ENCODE measurements at regions not wholly inside any gene's neighbourhood (a gene's known extent, or its start where the extent isn't known, plus 50 kb on each side); places are given as distances from the start of the nearest gene placed in this dataset.
"Not testable (repeated sequence)": the region's sequence is repeated elsewhere in the genome, so short reads cannot be mapped to it uniquely, and the experiment has no call there.

GRCh38 chr4:65265526-65265925 is 404.8 kb downstream of the EPHA5 start:
- no peak overlapping the region for H3K27ac ChIP-seq (ENCODE audit: low read length)
- no peak overlapping the region for H3K4me3 ChIP-seq (ENCODE audit: low read length)
- H3K36me3 ChIP-seq (ENCODE audit: control insufficient read depth, low read depth, low read length), result no peaks in the 10 kb centered on the region
- no peaks in the 10 kb centered on the region for H3K4me1 ChIP-seq (ENCODE audit: control insufficient read depth, low read depth, low read length)
- no peak overlapping the region for H3K9ac ChIP-seq (ENCODE audit: low read length)
- no peaks in the 10 kb centered on the region for H3K9me3 ChIP-seq (ENCODE audit: control insufficient read depth, low read depth, low read length)
- no peaks in the 10 kb centered on the region for H3K27me3 ChIP-seq (ENCODE audit: control insufficient read depth, insufficient read depth, low read length)

- no peaks in the 10 kb centered on the region for H3K9me3 ChIP-seq (ENCODE audit: control insufficient read depth, low read depth, low read length)
- H3K27ac ChIP-seq (ENCODE audit: low read length), result no peak overlapping the region
- H3K36me3 ChIP-seq (ENCODE audit: control insufficient read depth, low read depth, low read length), result no peaks in the 10 kb centered on the region
Observed at GRCh38 chr4:65259296-65259695, 411.0 kb downstream of the EPHA5 start.

DNA sequence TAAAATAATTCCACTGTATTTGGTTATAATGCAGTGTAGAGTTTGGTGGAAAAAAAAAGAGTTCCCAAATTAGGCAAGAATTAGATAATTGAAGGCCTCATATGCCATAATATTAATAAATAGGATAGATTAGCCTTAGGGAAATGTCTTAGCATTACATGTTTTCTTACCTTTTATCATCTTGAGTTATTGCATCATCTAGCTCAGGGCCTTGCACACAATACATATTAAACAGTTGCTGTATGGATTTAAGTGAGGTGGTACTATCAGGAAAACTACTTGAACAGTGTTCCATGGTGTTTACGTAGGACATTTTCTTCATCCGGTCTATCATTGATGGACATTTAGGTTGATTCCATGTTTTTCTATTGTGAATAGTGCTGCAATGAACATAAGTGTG is 419.4 kb downstream of the EPHA5 start:
- no peaks in the 10 kb centered on the region for H3K27me3 ChIP-seq (ENCODE audit: control insufficient read depth, insufficient read depth, low read length)
- no peak overlapping the region for H3K4me3 ChIP-seq (ENCODE audit: low read length)
- no peak overlapping the region for H3K9ac ChIP-seq (ENCODE audit: low read length)
- H3K9me3 ChIP-seq (ENCODE audit: control insufficient read depth, low read depth, low read length), result no peaks in the 10 kb centered on the region
- H3K27ac ChIP-seq (ENCODE audit: low read length), result no peak overlapping the region
- no peaks in the 10 kb centered on the region for H3K36me3 ChIP-seq (ENCODE audit: control insufficient read depth, low read depth, low read length)
- no peaks in the 10 kb centered on the region for H3K4me1 ChIP-seq (ENCODE audit: control insufficient read depth, low read depth, low read length)

More at GRCh38 chr4:65259296-65259695, 411.0 kb downstream of the EPHA5 start:
- H3K27me3 ChIP-seq (ENCODE audit: control insufficient read depth, insufficient read depth, low read length), result no peaks in the 10 kb centered on the region
- no peak overlapping the region for H3K4me3 ChIP-seq (ENCODE audit: low read length)
- H3K9ac ChIP-seq (ENCODE audit: low read length), result no peak overlapping the region
- peaks cover 5% of the 10 kb centered on the region for H3K4me1 ChIP-seq (ENCODE audit: control insufficient read depth, low read depth, low read length)

GRCh38 chr4:65249111-65249510 is 421.2 kb downstream of the EPHA5 start:
- Histone ChIP-seq H3K36me3 (ENCODE audit: control insufficient read depth, low read depth, low read length) (no peaks in the 10 kb centered on the region), H3K27ac (ENCODE audit: low read length) (no peak overlapping the region), H3K27me3 (ENCODE audit: control insufficient read depth, insufficient read depth, low read length) (no peaks in the 10 kb centered on the region), H3K9ac (ENCODE audit: low read length) (no peak overlapping the region), H3K9me3 (ENCODE audit: control insufficient read depth, low read depth, low read length) (no peaks in the 10 kb centered on the region), H3K4me3 (ENCODE audit: low read length) (no peak overlapping the region), H3K4me1 (ENCODE audit: control insufficient read depth, low read depth, low read length) (no peaks in the 10 kb centered on the region)

DNA sequence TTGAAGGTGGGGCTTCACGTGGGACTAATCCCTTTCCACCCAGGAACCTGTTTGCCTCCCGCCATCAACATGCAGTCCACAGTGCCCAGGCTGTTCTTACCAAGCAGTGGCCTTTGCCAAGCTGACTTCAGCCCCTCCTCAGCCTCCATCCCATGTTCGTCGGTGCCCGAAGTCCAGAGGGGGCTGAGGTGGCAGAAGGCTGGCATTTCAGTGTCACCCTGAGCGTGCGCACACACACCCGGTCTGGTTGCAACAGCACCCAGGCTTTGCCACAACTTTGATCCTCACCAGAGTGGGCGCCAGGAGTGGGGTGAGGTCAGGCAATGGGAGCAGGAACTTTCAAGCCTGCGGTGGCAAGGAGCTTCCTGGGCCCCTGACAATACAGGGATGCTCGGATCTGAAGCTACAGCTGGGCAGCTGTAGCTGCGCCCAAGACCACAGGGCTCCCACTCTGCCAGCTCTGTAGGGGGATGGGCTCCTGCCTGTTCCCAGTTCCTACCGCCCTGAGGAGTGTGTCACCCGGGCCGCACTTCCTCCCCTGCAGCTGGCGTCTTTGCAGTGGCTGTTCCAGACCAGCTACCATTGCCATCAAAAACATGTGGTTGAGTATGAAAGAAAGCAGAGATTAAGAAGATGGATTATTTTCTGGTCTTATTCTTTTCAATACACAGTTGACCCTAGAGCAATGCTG is 428.0 kb downstream of the EPHA5 start:
- no peak overlapping the region for H3K9ac ChIP-seq (ENCODE audit: low read length)
- no peak overlapping the region for H3K4me3 ChIP-seq (ENCODE audit: low read length)
- no peaks in the 10 kb centered on the region for H3K4me1 ChIP-seq (ENCODE audit: control insufficient read depth, low read depth, low read length)
- H3K27ac ChIP-seq (ENCODE audit: low read length), result no peak overlapping the region
- H3K36me3 ChIP-seq (ENCODE audit: control insufficient read depth, low read depth, low read length), result no peaks in the 10 kb centered on the region
- H3K9me3 ChIP-seq (ENCODE audit: control insufficient read depth, low read depth, low read length), result no peaks in the 10 kb centered on the region
- no peaks in the 10 kb centered on the region for H3K27me3 ChIP-seq (ENCODE audit: control insufficient read depth, insufficient read depth, low read length)

DNA sequence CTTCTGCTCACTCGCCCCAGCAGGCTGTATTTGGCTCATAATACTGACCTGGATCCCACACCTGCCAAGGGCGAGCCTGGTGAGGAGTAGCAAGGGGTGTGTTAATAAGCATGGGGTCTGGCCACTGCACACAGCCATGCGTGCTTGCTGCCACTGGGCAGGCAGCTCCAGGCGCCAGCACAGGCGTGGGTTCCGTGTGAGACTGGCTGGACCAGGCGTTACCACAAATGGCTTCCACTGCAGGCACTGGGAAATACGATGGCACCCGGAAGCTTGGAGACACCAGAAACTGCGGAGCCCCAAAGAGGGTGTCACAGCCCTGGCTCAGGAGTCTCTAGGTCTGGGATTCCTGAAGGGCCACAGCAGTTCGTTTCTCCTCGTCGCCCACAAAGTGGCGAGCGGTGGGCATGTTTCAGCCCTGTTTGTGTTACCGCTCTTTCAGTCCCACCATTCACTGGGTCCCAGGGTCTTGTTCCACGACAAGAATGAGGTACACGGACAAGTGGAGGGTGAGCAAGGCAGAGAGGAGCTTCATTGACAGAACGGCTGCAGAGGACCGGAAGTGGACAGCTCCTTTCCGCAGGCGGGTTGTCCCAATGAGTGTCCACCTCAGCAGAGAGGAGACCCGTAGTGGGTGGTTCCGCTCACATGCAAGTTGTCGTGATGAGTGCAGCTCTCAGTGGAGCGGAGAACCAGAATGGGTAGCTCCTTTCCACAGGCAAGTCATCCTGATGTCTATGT is 428.9 kb downstream of the EPHA5 start:
- no peaks in the 10 kb centered on the region for H3K9me3 ChIP-seq (ENCODE audit: control insufficient read depth, low read depth, low read length)
- no peak overlapping the region for H3K9ac ChIP-seq (ENCODE audit: low read length)
- no peak overlapping the region for H3K27ac ChIP-seq (ENCODE audit: low read length)
- H3K4me1 ChIP-seq (ENCODE audit: control insufficient read depth, low read depth, low read length), result no peaks in the 10 kb centered on the region
- H3K36me3 ChIP-seq (ENCODE audit: control insufficient read depth, low read depth, low read length), result no peaks in the 10 kb centered on the region
- no peak overlapping the region for H3K4me3 ChIP-seq (ENCODE audit: low read length)
- H3K27me3 ChIP-seq (ENCODE audit: control insufficient read depth, insufficient read depth, low read length), result no peaks in the 10 kb centered on the region

- H3K9ac ChIP-seq (ENCODE audit: low read length), result no peak overlapping the region
- H3K36me3 ChIP-seq (ENCODE audit: control insufficient read depth, low read depth, low read length), result no peaks in the 10 kb centered on the region
- H3K27me3 ChIP-seq (ENCODE audit: control insufficient read depth, insufficient read depth, low read length), result no peaks in the 10 kb centered on the region
- no peaks in the 10 kb centered on the region for H3K4me1 ChIP-seq (ENCODE audit: control insufficient read depth, low read depth, low read length)
- H3K9me3 ChIP-seq (ENCODE audit: control insufficient read depth, low read depth, low read length), result no peaks in the 10 kb centered on the region
- H3K4me3 ChIP-seq (ENCODE audit: low read length), result no peak overlapping the region
- H3K27ac ChIP-seq (ENCODE audit: low read length), result no peak overlapping the region
Observed at GRCh38 chr4:65234061-65234460, 436.2 kb downstream of the EPHA5 start.

GRCh38 chr4:65227628-65228027 is 442.7 kb downstream of the EPHA5 start:
- no peaks in the 10 kb centered on the region for H3K36me3 ChIP-seq (ENCODE audit: control insufficient read depth, low read depth, low read length)
- no peak overlapping the region for H3K27ac ChIP-seq (ENCODE audit: low read length)
- H3K9ac ChIP-seq (ENCODE audit: low read length), result no peak overlapping the region
- no peaks in the 10 kb centered on the region for H3K9me3 ChIP-seq (ENCODE audit: control insufficient read depth, low read depth, low read length)
- H3K4me1 ChIP-seq (ENCODE audit: control insufficient read depth, low read depth, low read length), result no peaks in the 10 kb centered on the region
- H3K27me3 ChIP-seq (ENCODE audit: control insufficient read depth, insufficient read depth, low read length), result no peaks in the 10 kb centered on the region
- H3K4me3 ChIP-seq (ENCODE audit: low read length), result no peak overlapping the region

- Histone ChIP-seq H3K27ac (ENCODE audit: low read length) (no peak overlapping the region), H3K27me3 (ENCODE audit: control insufficient read depth, insufficient read depth, low read length) (no peaks in the 10 kb centered on the region), H3K9me3 (ENCODE audit: control insufficient read depth, low read depth, low read length) (no peaks in the 10 kb centered on the region), H3K36me3 (ENCODE audit: control insufficient read depth, low read depth, low read length) (no peaks in the 10 kb centered on the region), H3K4me3 (ENCODE audit: low read length) (no peak overlapping the region), H3K9ac (ENCODE audit: low read length) (no peak overlapping the region), H3K4me1 (ENCODE audit: control insufficient read depth, low read depth, low read length) (no peaks in the 10 kb centered on the region)
Observed at GRCh38 chr4:65223601-65224000, 446.7 kb downstream of the EPHA5 start.

GRCh38 chr4:65223074-65223473 is 447.2 kb downstream of the EPHA5 start:
- not testable (repeated sequence) for H3K4me3 ChIP-seq (ENCODE audit: low read length); H3K27me3 ChIP-seq (ENCODE audit: control insufficient read depth, insufficient read depth, low read length); H3K4me1 ChIP-seq (ENCODE audit: control insufficient read depth, low read depth, low read length); H3K9me3 ChIP-seq (ENCODE audit: control insufficient read depth, low read depth, low read length); H3K27ac ChIP-seq (ENCODE audit: low read length); H3K36me3 ChIP-seq (ENCODE audit: control insufficient read depth, low read depth, low read length); H3K9ac ChIP-seq (ENCODE audit: low read length)

- H3K36me3 ChIP-seq (ENCODE audit: control insufficient read depth, low read depth, low read length), result no peaks in the 10 kb centered on the region
- H3K9ac ChIP-seq (ENCODE audit: low read length), result no peak overlapping the region
- H3K4me1 ChIP-seq (ENCODE audit: control insufficient read depth, low read depth, low read length), result peaks cover 6% of the 10 kb centered on the region
- no peaks in the 10 kb centered on the region for H3K27me3 ChIP-seq (ENCODE audit: control insufficient read depth, insufficient read depth, low read length)
- H3K27ac ChIP-seq (ENCODE audit: low read length), result no peak overlapping the region
- no peak overlapping the region for H3K4me3 ChIP-seq (ENCODE audit: low read length)
- H3K9me3 ChIP-seq (ENCODE audit: control insufficient read depth, low read depth, low read length), result no peaks in the 10 kb centered on the region
Observed at GRCh38 chr4:65217179-65217578, 453.1 kb downstream of the EPHA5 start.

- H3K9ac ChIP-seq (ENCODE audit: low read length), result no peak overlapping the region
- H3K9me3 ChIP-seq (ENCODE audit: control insufficient read depth, low read depth, low read length), result no peaks in the 10 kb centered on the region
- no peaks in the 10 kb centered on the region for H3K36me3 ChIP-seq (ENCODE audit: control insufficient read depth, low read depth, low read length)
- H3K4me3 ChIP-seq (ENCODE audit: low read length), result no peak overlapping the region
- no peaks in the 10 kb centered on the region for H3K27me3 ChIP-seq (ENCODE audit: control insufficient read depth, insufficient read depth, low read length)
- no peaks in the 10 kb centered on the region for H3K4me1 ChIP-seq (ENCODE audit: control insufficient read depth, low read depth, low read length)
- H3K27ac ChIP-seq (ENCODE audit: low read length), result no peak overlapping the region
Observed at GRCh38 chr4:65202853-65203236, 467.4 kb downstream of the EPHA5 start.

Measured in iPS-18a (cell line).